ENCODE measurements at regions not wholly inside any gene's neighbourhood (a gene's known extent, or its start where the extent isn't known, plus 50 kb on each side); places are given as distances from the start of the nearest gene placed in this dataset.

DNA sequence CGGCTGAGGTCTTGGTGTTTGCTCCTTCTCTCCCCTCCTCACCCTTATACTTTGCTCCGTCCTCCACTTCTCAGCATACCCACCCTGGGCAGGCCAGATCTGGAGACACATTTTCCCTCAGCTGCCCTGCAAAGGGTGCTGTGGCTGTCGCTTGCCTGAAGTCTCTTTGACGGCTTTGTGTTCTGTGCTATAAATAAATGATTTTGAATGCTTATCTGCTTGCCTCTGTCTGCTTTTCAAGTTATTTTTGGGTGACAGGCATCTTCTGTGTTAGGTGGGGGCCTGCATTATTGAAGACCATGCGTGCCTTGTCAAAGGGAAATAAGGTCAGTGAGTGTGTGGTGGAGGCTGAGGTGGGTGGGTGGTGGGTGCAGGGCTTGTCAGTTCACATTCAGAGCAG, 66.9 kb upstream of the KCND3 start:
- no peaks in the 10 kb centered on the region for H3K79me2 ChIP-seq (ENCODE audit: insufficient read depth, low read length)
- no peak overlapping the region for H2AFZ ChIP-seq (ENCODE audit: low read length)
- H3F3A ChIP-seq (ENCODE audit: low read depth) = no peaks in the 10 kb centered on the region
- H3K4me2 ChIP-seq (ENCODE audit: low read depth, low read length, poor library complexity, severe bottlenecking) = no peak overlapping the region
- H3K4me1 ChIP-seq (ENCODE audit: insufficient read depth, low read length, poor library complexity, severe bottlenecking) = no peaks in the 10 kb centered on the region
- no peaks in the 10 kb centered on the region for H3K9me2 ChIP-seq (replicated peaks; ENCODE audit: low read depth, low read length)
- H3K27me3 ChIP-seq (ENCODE audit: insufficient read depth, low read length, poor library complexity, severe bottlenecking) = no peaks in the 10 kb centered on the region
- no peaks in the 10 kb centered on the region for H3K36me3 ChIP-seq (ENCODE audit: insufficient read depth, low read length)
- no peak for TF ChIP-seq EZH2phosphoT487 (IDR thresholded peaks at IDR 0.05; ENCODE audit: borderline replicate concordance)
- TF ChIP-seq, protein P1, sequence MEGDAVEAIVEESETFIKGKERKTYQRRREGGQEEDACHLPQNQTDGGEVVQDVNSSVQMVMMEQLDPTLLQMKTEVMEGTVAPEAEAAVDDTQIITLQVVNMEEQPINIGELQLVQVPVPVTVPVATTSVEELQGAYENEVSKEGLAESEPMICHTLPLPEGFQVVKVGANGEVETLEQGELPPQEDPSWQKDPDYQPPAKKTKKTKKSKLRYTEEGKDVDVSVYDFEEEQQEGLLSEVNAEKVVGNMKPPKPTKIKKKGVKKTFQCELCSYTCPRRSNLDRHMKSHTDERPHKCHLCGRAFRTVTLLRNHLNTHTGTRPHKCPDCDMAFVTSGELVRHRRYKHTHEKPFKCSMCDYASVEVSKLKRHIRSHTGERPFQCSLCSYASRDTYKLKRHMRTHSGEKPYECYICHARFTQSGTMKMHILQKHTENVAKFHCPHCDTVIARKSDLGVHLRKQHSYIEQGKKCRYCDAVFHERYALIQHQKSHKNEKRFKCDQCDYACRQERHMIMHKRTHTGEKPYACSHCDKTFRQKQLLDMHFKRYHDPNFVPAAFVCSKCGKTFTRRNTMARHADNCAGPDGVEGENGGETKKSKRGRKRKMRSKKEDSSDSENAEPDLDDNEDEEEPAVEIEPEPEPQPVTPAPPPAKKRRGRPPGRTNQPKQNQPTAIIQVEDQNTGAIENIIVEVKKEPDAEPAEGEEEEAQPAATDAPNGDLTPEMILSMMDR (conservative IDR thresholded peaks at IDR 0.05; ENCODE audit: low read length) = no peak
- H4K20me1 ChIP-seq (ENCODE audit: insufficient read depth, low read length, poor library complexity, severe bottlenecking) = no peaks in the 10 kb centered on the region
- no peaks in the 10 kb centered on the region for H3K9me3 ChIP-seq (ENCODE audit: insufficient read depth, low read depth, low read length)
- no peak overlapping the region for H3K4me3 ChIP-seq (ENCODE audit: low read length, poor library complexity, severe bottlenecking)
- no peak overlapping the region for H3K9ac ChIP-seq (ENCODE audit: low read depth, low read length, poor library complexity, severe bottlenecking)

DNA sequence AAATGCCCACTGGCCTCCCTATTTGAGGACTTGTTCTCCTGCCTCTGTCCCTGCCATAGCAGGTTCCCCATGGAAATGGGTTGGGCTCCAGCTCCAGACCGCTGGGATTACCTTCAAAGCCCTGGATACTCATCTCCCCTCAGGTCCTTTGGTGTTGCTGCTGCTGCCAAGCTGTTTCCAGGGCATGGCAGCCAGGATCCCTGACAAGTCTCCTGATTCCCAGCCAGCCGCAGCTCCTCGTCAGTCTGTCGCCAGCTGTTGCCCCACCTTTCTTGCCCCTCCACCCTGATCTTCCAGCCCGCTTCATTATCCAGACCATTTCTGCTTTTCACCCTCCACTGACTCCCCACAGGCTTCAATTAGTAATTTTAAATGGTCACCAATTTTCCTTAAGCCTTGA, 68.3 kb upstream of the KCND3 start:
- no peak overlapping the region for H3K4me2 ChIP-seq (ENCODE audit: low read depth, low read length, poor library complexity, severe bottlenecking)
- H2AFZ ChIP-seq (ENCODE audit: low read length) = no peak overlapping the region
- H3K36me3 ChIP-seq (ENCODE audit: insufficient read depth, low read length) = no peaks in the 10 kb centered on the region
- H3K4me1 ChIP-seq (ENCODE audit: insufficient read depth, low read length, poor library complexity, severe bottlenecking) = no peaks in the 10 kb centered on the region
- no peaks in the 10 kb centered on the region for H4K20me1 ChIP-seq (ENCODE audit: insufficient read depth, low read length, poor library complexity, severe bottlenecking)
- no peaks in the 10 kb centered on the region for H3K79me2 ChIP-seq (ENCODE audit: insufficient read depth, low read length)
- no peaks in the 10 kb centered on the region for H3K9me2 ChIP-seq (replicated peaks; ENCODE audit: low read depth, low read length)
- TF ChIP-seq, protein P1 (conservative IDR thresholded peaks at IDR 0.05; ENCODE audit: low read length) = no peak
- TF ChIP-seq EZH2phosphoT487 (IDR thresholded peaks at IDR 0.05; ENCODE audit: borderline replicate concordance) = no peak
- no peaks in the 10 kb centered on the region for H3K9me3 ChIP-seq (ENCODE audit: insufficient read depth, low read depth, low read length)
- H3F3A ChIP-seq (ENCODE audit: low read depth) = no peaks in the 10 kb centered on the region
- H3K4me3 ChIP-seq (ENCODE audit: low read length, poor library complexity, severe bottlenecking) = no peak overlapping the region
- no peak overlapping the region for H3K9ac ChIP-seq (ENCODE audit: low read depth, low read length, poor library complexity, severe bottlenecking)
- no peaks in the 10 kb centered on the region for H3K27me3 ChIP-seq (ENCODE audit: insufficient read depth, low read length, poor library complexity, severe bottlenecking)

DNA sequence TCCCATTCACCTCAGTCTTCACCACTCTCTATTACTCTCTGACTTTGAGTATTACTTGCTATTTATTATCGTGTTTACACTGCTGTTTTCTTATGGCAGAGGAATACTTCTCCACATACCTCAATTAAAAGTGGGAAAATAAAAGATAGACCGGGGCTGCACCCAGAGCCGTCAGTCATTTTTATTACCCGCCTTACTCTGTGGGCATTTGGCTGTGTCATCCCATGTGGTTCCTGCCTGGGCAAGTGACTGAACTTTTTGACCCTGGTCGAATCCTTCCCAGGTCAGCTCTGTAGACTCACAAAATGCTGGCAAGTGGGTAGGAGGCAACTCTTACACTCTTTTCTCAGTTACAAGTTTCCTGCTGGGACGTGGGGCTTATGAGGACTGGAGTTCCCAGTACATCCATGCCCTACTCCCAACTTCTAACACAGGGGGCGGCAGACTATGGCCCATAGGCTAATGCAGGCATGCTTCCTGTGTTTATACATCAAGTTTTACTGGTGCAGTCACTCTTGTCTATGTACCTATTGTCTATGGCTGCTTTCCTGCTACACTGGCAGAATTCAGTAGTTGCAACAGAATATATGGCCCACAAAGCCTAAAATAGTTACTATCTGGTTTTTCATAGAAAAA, 69.5 kb upstream of the KCND3 start:
- TF ChIP-seq, protein P1 (conservative IDR thresholded peaks at IDR 0.05; ENCODE audit: low read length) = peak; percentile 16; the same call in 1 of the 2 replicates
- TF ChIP-seq EZH2phosphoT487 (IDR thresholded peaks at IDR 0.05; ENCODE audit: borderline replicate concordance) = no peak
- no peaks in the 10 kb centered on the region for H4K20me1 ChIP-seq (ENCODE audit: insufficient read depth, low read length, poor library complexity, severe bottlenecking)
- no peaks in the 10 kb centered on the region for H3K9me2 ChIP-seq (replicated peaks; ENCODE audit: low read depth, low read length)
- H3K9me3 ChIP-seq (ENCODE audit: insufficient read depth, low read depth, low read length) = no peaks in the 10 kb centered on the region
- no peaks in the 10 kb centered on the region for H3K79me2 ChIP-seq (ENCODE audit: insufficient read depth, low read length)
- no peak overlapping the region for H3K4me3 ChIP-seq (ENCODE audit: low read length, poor library complexity, severe bottlenecking)
- no peaks in the 10 kb centered on the region for H3K36me3 ChIP-seq (ENCODE audit: insufficient read depth, low read length)
- no peak overlapping the region for H3K4me2 ChIP-seq (ENCODE audit: low read depth, low read length, poor library complexity, severe bottlenecking)
- no peak overlapping the region for H3K9ac ChIP-seq (ENCODE audit: low read depth, low read length, poor library complexity, severe bottlenecking)
- no peaks in the 10 kb centered on the region for H3K27me3 ChIP-seq (ENCODE audit: insufficient read depth, low read length, poor library complexity, severe bottlenecking)
- no peaks in the 10 kb centered on the region for H3F3A ChIP-seq (ENCODE audit: low read depth)
- H3K4me1 ChIP-seq (ENCODE audit: insufficient read depth, low read length, poor library complexity, severe bottlenecking) = no peaks in the 10 kb centered on the region
- H2AFZ ChIP-seq (ENCODE audit: low read length) = no peak overlapping the region
